ENCODE measurements at regions not wholly inside any gene's neighbourhood (a gene's known extent, or its start where the extent isn't known, plus 50 kb on each side); places are given as distances from the start of the nearest gene placed in this dataset.

GRCh38 chr7:46613116-46613515, 692.0 kb upstream of the IGFBP3 start:
- TF ChIP-seq CTCF (IDR thresholded peaks at IDR 0.05) (no peak), EZH2 (IDR thresholded peaks at IDR 0.05; ENCODE audit: borderline replicate concordance, insufficient read depth, low read depth, low read length, poor library complexity, severe bottlenecking) (no peak)
